GM12878 (cell line): ENCODE measurements at regions not wholly inside any gene's neighbourhood (a gene's known extent, or its start where the extent isn't known, plus 50 kb on each side); places are given as distances from the start of the nearest gene placed in this dataset.

Experiments
- ATAC-seq: fragments of 200-7000 bp; cut with Tn5 transposase; 3 replicates; pipeline ENCODE4 v1.9.1; 2020; ENCODE audit warnings: mild to moderate bottlenecking, moderate library complexity
- BruUV-seq: library from RNA; stranded (reverse); fragments of 400-500 nt; replicated peaks from 2 replicates; lab custom pipeline; 2021; lab: Mats Ljungman, UMichigan
- CTCF ChIA-PET: fragments of 300-600 bp; sonication (Branson Sonifier 250); formaldehyde crosslinking; extraction: SDS; loops from one replicate; lab custom pipeline; 2021; ENCODE audit warnings: inconsistent platforms; lab: Yijun Ruan, JAX
- POLR2A ChIA-PET: fragments of 350-600 bp; formaldehyde crosslinking; extraction: SDS; loops from one replicate; lab custom pipeline; 2021; ENCODE audit warnings: inconsistent platforms; lab: Charles Lee
- RAD21 ChIA-PET: fragments of 300-600 bp; sonication (Branson Sonifier 250); formaldehyde crosslinking; loops from one replicate; lab custom pipeline; 2023; ENCODE audit warnings: antibody characterized with exemption; ENCODE audit not compliant: unreplicated experiment; lab: Charles Lee
- SMC1A ChIA-PET: fragments of 300-600 bp; sonication (Branson Sonifier 250); formaldehyde crosslinking; loops from one replicate; lab custom pipeline; 2023; ENCODE audit not compliant: unreplicated experiment, uncharacterized antibody; lab: Charles Lee
- DNase-seq: peaks from one replicate; pipeline ENCODE4 v3.0.0-alpha.2; 2011; ENCODE audit warnings: low read depth, low spot score
- FAIRE-seq: peaks from 3 replicates; lab custom pipeline; 2011; peaks lifted over from hg19 to GRCh38; lab: Jason Lieb, UNC
- H2AFZ ChIP-seq: 2 replicates; pipeline ENCODE4 v1.6.0; 2011; ENCODE audit warnings: low read depth, low read length, control low read depth; ENCODE audit not compliant: control insufficient read depth
- H3K27ac ChIP-seq: 2 replicates; pipeline ENCODE4 v1.5.1; 2011; ENCODE audit warnings: control low read depth; ENCODE audit not compliant: control insufficient read depth, insufficient read depth
- H3K27me3 ChIP-seq, 2 experiments: replicated peaks in 1 of 2; 2 replicates each; pipeline versions ENCODE4 v1.6.0 to v1.6.1; 2011; ENCODE audit warnings: low read length in 1 of 2; ENCODE audit not compliant: control insufficient read depth in 2 of 2, insufficient read depth in 2 of 2
- H3K36me3 ChIP-seq, 2 experiments: 2 replicates each; pipeline ENCODE4 v1.5.1; 2011; ENCODE audit warnings: low read length in 1 of 2; ENCODE audit not compliant: control insufficient read depth in 2 of 2, insufficient read depth in 2 of 2
- H3K4me1 ChIP-seq: 2 replicates; pipeline ENCODE4 v1.6.1; 2011; ENCODE audit warnings: mild to moderate bottlenecking, low read length, moderate library complexity, mixed read lengths; ENCODE audit not compliant: control insufficient read depth, insufficient read depth
- H3K4me2 ChIP-seq: 2 replicates; pipeline ENCODE4 v1.6.0; 2011; ENCODE audit warnings: control low read depth; ENCODE audit not compliant: control insufficient read depth, insufficient read depth
- H3K4me3 ChIP-seq: fragments of 200-600 bp; sonication (generic); 2 replicates; pipeline ENCODE4 v1.5.1; 2016
- H3K79me2 ChIP-seq: 2 replicates; pipeline ENCODE4 v1.6.0; 2011; ENCODE audit warnings: low read length; ENCODE audit not compliant: control insufficient read depth, insufficient read depth
- H3K9ac ChIP-seq: 2 replicates; pipeline ENCODE4 v1.8.0; 2011; ENCODE audit warnings: low read length, control low read depth, mixed read lengths; ENCODE audit not compliant: control insufficient read depth, insufficient read depth
- H3K9me3 ChIP-seq: replicated peaks from 3 replicates; pipeline ENCODE4 v1.5.1; 2011; ENCODE audit warnings: mild to moderate bottlenecking, low read length; ENCODE audit not compliant: control insufficient read depth, insufficient read depth
- H4K20me1 ChIP-seq: 2 replicates; pipeline ENCODE4 v1.6.0; 2011; ENCODE audit not compliant: control insufficient read depth, insufficient read depth
- BHLHE40 ChIP-seq, 2 experiments: fragments of 450-650 bp in 1 of 2; IDR thresholded peaks; 2 replicates each; pipeline ENCODE4 v1.6.1; 2011 to 2017; ENCODE audit warnings: low read depth in 2 of 2, borderline replicate concordance in 1 of 2, improper control_type of control experiment in 1 of 2, low read length in 1 of 2, mild to moderate bottlenecking in 1 of 2
- CEBPB ChIP-seq, 2 experiments: fragments of 150-350 bp in 1 of 2; IDR thresholded peaks; 2 replicates each; pipeline ENCODE4 v1.6.1; 2012 to 2014; ENCODE audit warnings: low read depth in 2 of 2, low read length in 2 of 2, borderline replicate concordance in 1 of 2, inconsistent platforms in 1 of 2
- DPF2 ChIP-seq: fragments of 450-650 bp; IDR thresholded peaks from 2 replicates; pipeline ENCODE4 v1.6.1; 2017; ENCODE audit warnings: mild to moderate bottlenecking
- E2F4 ChIP-seq: IDR thresholded peaks from 2 replicates; pipeline ENCODE4 v1.6.1; 2012; ENCODE audit warnings: low read depth, low read length, improper control_type of control experiment
- FOXM1 ChIP-seq: IDR thresholded peaks from 2 replicates; pipeline ENCODE4 v1.6.1; 2012; ENCODE audit warnings: low read depth, mild to moderate bottlenecking, inconsistent platforms, low read length, moderate library complexity
- GABPA ChIP-seq: IDR thresholded peaks from 2 replicates; pipeline ENCODE4 v1.6.1; 2014; ENCODE audit warnings: antibody characterized with exemption, low read depth, mild to moderate bottlenecking, inconsistent platforms
- IRF4 ChIP-seq: IDR thresholded peaks from 2 replicates; pipeline ENCODE4 v1.6.1; 2011; ENCODE audit warnings: low read depth, low read length
- NBN ChIP-seq: fragments of 450-650 bp; IDR thresholded peaks from 2 replicates; pipeline ENCODE4 v1.6.1; 2016
- NFIC ChIP-seq: IDR thresholded peaks from 2 replicates; pipeline ENCODE4 v1.6.1; 2012; ENCODE audit warnings: low read depth, mild to moderate bottlenecking, inconsistent platforms, low read length, moderate library complexity
- NR2F1 ChIP-seq: fragments of 450-650 bp; conservative IDR thresholded peaks from 2 replicates; pipeline ENCODE4 v1.6.1; 2017; ENCODE audit warnings: mild to moderate bottlenecking
- POLR2A ChIP-seq: IDR thresholded peaks from 2 replicates; pipeline ENCODE4 v1.6.1; 2011; ENCODE audit warnings: low read depth, mild to moderate bottlenecking, low read length
- SP1 ChIP-seq: IDR thresholded peaks from one replicate; pipeline ENCODE4 v1.6.1; 2011; ENCODE audit warnings: low read depth, low read length
- STAT1 ChIP-seq: fragments of 450-650 bp; conservative IDR thresholded peaks from 2 replicates; pipeline ENCODE4 v1.6.1; 2014; ENCODE audit warnings: antibody characterized with exemption, mild to moderate bottlenecking
- WRNIP1 ChIP-seq: IDR thresholded peaks from 2 replicates; pipeline ENCODE4 v1.6.1; 2011; ENCODE audit warnings: low read depth, low read length, improper control_type of control experiment, borderline replicate concordance
- ZNF207 ChIP-seq: fragments of 450-650 bp; IDR thresholded peaks from 2 replicates; pipeline ENCODE4 v1.6.1; 2014; ENCODE audit warnings: antibody characterized with exemption, mild to moderate bottlenecking, borderline replicate concordance
- ZSCAN29 ChIP-seq: fragments of 450-650 bp; IDR thresholded peaks from 2 replicates; pipeline ENCODE4 v1.6.1; 2017; ENCODE audit warnings: mild to moderate bottlenecking, moderate library complexity
- WGBS: methylation state at CpG from one replicate; pipeline ENCODE4 v1.1.6; 2016; ENCODE audit warnings: low lambda C conversion rate; ENCODE audit not compliant: insufficient replicate concordance, insufficient coverage; ENCODE audit errors: missing lambda C conversion rate; 5-methylcytosine and 5-hydroxymethylcytosine counted together
- in situ Hi-C: fragments of 300-500 bp; cut with MboI; formaldehyde crosslinking; loops from 9 replicates; pipeline ENCODE4 v1.14.3; 2018; ENCODE audit warnings: mixed read lengths
- intact Hi-C: fragments of 100-400 bp; cut with micrococcal nuclease; formaldehyde crosslinking; loops from one replicate; pipeline ENCODE4 v1.14.2; 2022; ENCODE audit not compliant: unreplicated experiment
- TF ChIP-seq, protein P1 (sequence below), 3 experiments: IDR thresholded peaks in 2 of 3; conservative IDR thresholded peaks in 1 of 3; 2 replicates each; pipeline ENCODE4 v1.5.1; 2011; ENCODE audit warnings: low read depth in 3 of 3, low read length in 3 of 3, mild to moderate bottlenecking in 3 of 3, control low read depth in 2 of 3, moderate library complexity in 2 of 3, inconsistent platforms in 1 of 3, mixed read lengths in 1 of 3; ENCODE audit not compliant: control insufficient read depth in 2 of 3, insufficient read depth in 1 of 3; ENCODE audit errors: extremely low read depth in 1 of 3

GRCh38 chr18:33804258-33804657 lies 226.2 kb downstream of the ASXL3 start:
- SMC1A ChIA-PET, result interaction anchor here (1.1 kb wide), 1 partner anchor 22 kb away, joined by 3 read pairs; no protein-coding TSS in a partner anchor
- FAIRE-seq, result no peak
- Histone ChIP-seq H4K20me1 (no peaks in the 10 kb centered on the region), H3K9ac (no peak overlapping the region), H2AFZ (no peak overlapping the region), H3K27me3 (no peaks in the 10 kb centered on the region), H3K4me1 (no peaks in the 10 kb centered on the region), H3K4me3 (no peak overlapping the region), H3K36me3 (no peaks in the 10 kb centered on the region), H3K9me3 (no peaks in the 10 kb centered on the region), H3K4me2 (no peak overlapping the region), H3K79me2 (no peaks in the 10 kb centered on the region), H3K27ac (no peak overlapping the region)
- 27% methylated on average over 3 of the region's 3 CpGs for WGBS
- DNase-seq, result no peak
- in situ Hi-C loops (no loop called here), intact Hi-C loops (no loop called here)
- CTCF ChIA-PET, result interaction anchor here (1.2 kb wide), 1 partner anchor 8 kb away, joined by 3 read pairs; no protein-coding TSS in a partner anchor
- TF ChIP-seq ZSCAN29 (no peak), POLR2A (no peak), NFIC (no peak), DPF2 (no peak), FOXM1 (no peak), IRF4 (no peak), SP1 (no peak), NBN (no peak), ZNF207 (no peak), CEBPB (IDR thresholded peaks at IDR 0.05; ENCODE audit: borderline replicate concordance in 1 of 2, low read depth in 2 of 2, low read length in 2 of 2) (no peak), STAT1 (no peak), E2F4 (no peak), BHLHE40 (IDR thresholded peaks at IDR 0.05; ENCODE audit: borderline replicate concordance in 1 of 2, low read depth in 2 of 2, low read length in 1 of 2) (no peak), GABPA (no peak), NR2F1 (no peak), WRNIP1 (no peak)
- TF ChIP-seq, protein P1, sequence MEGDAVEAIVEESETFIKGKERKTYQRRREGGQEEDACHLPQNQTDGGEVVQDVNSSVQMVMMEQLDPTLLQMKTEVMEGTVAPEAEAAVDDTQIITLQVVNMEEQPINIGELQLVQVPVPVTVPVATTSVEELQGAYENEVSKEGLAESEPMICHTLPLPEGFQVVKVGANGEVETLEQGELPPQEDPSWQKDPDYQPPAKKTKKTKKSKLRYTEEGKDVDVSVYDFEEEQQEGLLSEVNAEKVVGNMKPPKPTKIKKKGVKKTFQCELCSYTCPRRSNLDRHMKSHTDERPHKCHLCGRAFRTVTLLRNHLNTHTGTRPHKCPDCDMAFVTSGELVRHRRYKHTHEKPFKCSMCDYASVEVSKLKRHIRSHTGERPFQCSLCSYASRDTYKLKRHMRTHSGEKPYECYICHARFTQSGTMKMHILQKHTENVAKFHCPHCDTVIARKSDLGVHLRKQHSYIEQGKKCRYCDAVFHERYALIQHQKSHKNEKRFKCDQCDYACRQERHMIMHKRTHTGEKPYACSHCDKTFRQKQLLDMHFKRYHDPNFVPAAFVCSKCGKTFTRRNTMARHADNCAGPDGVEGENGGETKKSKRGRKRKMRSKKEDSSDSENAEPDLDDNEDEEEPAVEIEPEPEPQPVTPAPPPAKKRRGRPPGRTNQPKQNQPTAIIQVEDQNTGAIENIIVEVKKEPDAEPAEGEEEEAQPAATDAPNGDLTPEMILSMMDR (IDR thresholded peaks at IDR 0.05 in 2 of 3, conservative IDR thresholded peaks at IDR 0.05 in 1 of 3; ENCODE audit: control insufficient read depth in 2 of 3, extremely low read depth in 1 of 3, insufficient read depth in 1 of 3, low read depth in 3 of 3, low read length in 3 of 3), result no peak
- RAD21 ChIA-PET, result no interaction called here
- POLR2A ChIA-PET, result interaction anchor here (0.6 kb wide), 1 partner anchor 479 kb away, joined by 5 read pairs; no protein-coding TSS in a partner anchor
- ATAC-seq, result no peak
- no TSS peak for BruUV-seq
